B cell (primary cell): ENCODE measurements at regions not wholly inside any gene's neighbourhood (a gene's known extent, or its start where the extent isn't known, plus 50 kb on each side); places are given as distances from the start of the nearest gene placed in this dataset.

Experiments
- ATAC-seq: fragments of 200-7000 bp; cut with Tn5 transposase; one replicate; pipeline ENCODE4 v1.10.0; 2021; ENCODE audit warnings: low read depth, mild to moderate bottlenecking, moderate number of reproducible peaks, moderate library complexity
- CTCF ChIA-PET: fragments of 350-600 bp; sonication (Branson Sonifier 250); formaldehyde crosslinking; loops from one replicate; lab custom pipeline; 2021; ENCODE audit warnings: antibody characterized with exemption, inconsistent platforms; lab: Charles Lee
- POLR2A ChIA-PET: fragments of 350-600 bp; sonication (Branson Sonifier 250); formaldehyde crosslinking; loops from one replicate; lab custom pipeline; 2021; ENCODE audit warnings: antibody characterized with exemption; lab: Charles Lee
- DNase-seq: peaks from one replicate; pipeline ENCODE4 v3.0.0; 2013
- H2AFZ ChIP-seq: 2 replicates; pipeline ENCODE4 v1.6.1; 2012; ENCODE audit warnings: mild to moderate bottlenecking, low read depth, low read length; ENCODE audit not compliant: insufficient read depth, poor library complexity, severe bottlenecking
- H3K27ac ChIP-seq, 2 donors: 1 replicate in 1 of 2; 2 replicates in 1 of 2; pipeline ENCODE4 v1.5.1; 2012 to 2013; ENCODE audit warnings: low read length in 2 of 2, mild to moderate bottlenecking in 2 of 2, moderate library complexity in 1 of 2
- H3K27me3 ChIP-seq, 4 experiments: fragments of 200-600 bp in 1 of 4; sonication (generic) in 1 of 4; replicated peaks in 1 of 4; 1 replicate in 2 of 4; 2 replicates in 2 of 4; pipeline versions ENCODE4 v1.6.1 to v1.7.0; 2013 to 2016; ENCODE audit warnings: low read length in 3 of 4, mild to moderate bottlenecking in 2 of 4, mixed read lengths in 1 of 4, moderate library complexity in 1 of 4; ENCODE audit not compliant: insufficient read depth in 4 of 4, control insufficient read depth in 3 of 4; ENCODE audit errors: control extremely low read depth in 1 of 4
- H3K36me3 ChIP-seq, 2 experiments: replicated peaks in 1 of 2; 1 replicate in 1 of 2; 2 replicates in 1 of 2; pipeline versions ENCODE4 v1.6.1 to v1.7.1; 2013; ENCODE audit warnings: low read length in 1 of 2; ENCODE audit not compliant: insufficient read depth in 2 of 2, control insufficient read depth in 1 of 2; ENCODE audit errors: control extremely low read depth in 1 of 2, extremely low read depth in 1 of 2
- H3K4me1 ChIP-seq, 2 donors: fragments of 200-600 bp in 1 of 2; sonication (generic) in 1 of 2; 1 replicate in 1 of 2; 2 replicates in 1 of 2; pipeline versions ENCODE4 v1.5.1 to v1.6.1; 2013 to 2017; ENCODE audit warnings: low read length in 2 of 2; ENCODE audit not compliant: control insufficient read depth in 2 of 2, insufficient read depth in 2 of 2
- H3K4me2 ChIP-seq: replicated peaks from 2 replicates; pipeline ENCODE3; 2012; ENCODE audit warnings: mild to moderate bottlenecking, low read depth, low read length; ENCODE audit not compliant: poor library complexity, severe bottlenecking
- H3K4me3 ChIP-seq, 5 experiments: fragments of 200-600 bp in 1 of 5; sonication (generic) in 1 of 5; 1 replicate in 3 of 5; 2 replicates in 2 of 5; pipeline versions ENCODE4 v1.5.1 to v1.7.0; 2011 to 2016; ENCODE audit warnings: low read length in 4 of 5, mild to moderate bottlenecking in 4 of 5, low read depth in 2 of 5, control low read depth in 1 of 5, moderate library complexity in 1 of 5; ENCODE audit not compliant: insufficient read depth in 1 of 5; ENCODE audit errors: control extremely low read depth in 1 of 5, extremely low read depth in 1 of 5
- H3K79me2 ChIP-seq: fragments of 200-600 bp; sonication (generic); one replicate; pipeline ENCODE4 v1.6.0; 2016; ENCODE audit warnings: low read length; ENCODE audit not compliant: control insufficient read depth, insufficient read depth
- H3K9ac ChIP-seq: fragments of 200-600 bp; sonication (generic); 2 replicates; pipeline ENCODE4 v1.6.1; 2017; ENCODE audit warnings: mild to moderate bottlenecking, low read length, moderate library complexity
- H3K9me3 ChIP-seq, 3 donors: one replicate each; pipeline versions ENCODE4 v1.6.1 to v1.7.1; 2013; ENCODE audit warnings: low read length in 2 of 3; ENCODE audit not compliant: control insufficient read depth in 2 of 3, insufficient read depth in 1 of 3; ENCODE audit errors: control extremely low read depth in 1 of 3
- H4K20me1 ChIP-seq: 2 replicates; pipeline ENCODE4 v1.6.0; 2012; ENCODE audit warnings: mild to moderate bottlenecking, low read length; ENCODE audit not compliant: insufficient read depth, control insufficient read depth, poor library complexity, severe bottlenecking
- H3K27ac Mint-ChIP-seq: one replicate; pipeline ENCODE4 v1.8.0; 2021; ENCODE audit warnings: mixed read lengths
- H3K27me3 Mint-ChIP-seq: one replicate; pipeline ENCODE4 v1.8.0; 2021; ENCODE audit warnings: mixed read lengths
- H3K4me1 Mint-ChIP-seq: one replicate; pipeline ENCODE4 v1.8.0; 2021; ENCODE audit warnings: mixed read lengths
- H3K4me3 Mint-ChIP-seq: one replicate; pipeline ENCODE4 v1.8.0; 2021; ENCODE audit warnings: mixed read lengths
- H3K9me3 Mint-ChIP-seq: one replicate; pipeline ENCODE4 v1.8.0; 2022; ENCODE audit warnings: mixed read lengths; ENCODE audit not compliant: insufficient read depth
- EZH2 ChIP-seq: IDR thresholded peaks from 2 replicates; pipeline ENCODE4 v1.6.1; 2012; ENCODE audit warnings: borderline replicate concordance, low read depth, mild to moderate bottlenecking, moderate library complexity, low read length; ENCODE audit not compliant: insufficient read depth, poor library complexity, severe bottlenecking
- WGBS: methylation state at CpG from one replicate; pipeline ENCODE4 v1.1.5; 2013; ENCODE audit warnings: missing lambda C conversion rate; ENCODE audit not compliant: insufficient coverage; 5-methylcytosine and 5-hydroxymethylcytosine counted together
- intact Hi-C: fragments of 100-400 bp; cut with micrococcal nuclease; formaldehyde crosslinking; loops from one replicate; pipeline ENCODE4 v1.10.0; 2022
- TF ChIP-seq, protein P1 (sequence below): fragments of 200-600 bp; IDR thresholded peaks from one replicate; pipeline ENCODE4 v1.8.0; 2022; ENCODE audit warnings: antibody characterized with exemption, mild to moderate bottlenecking

DNA sequence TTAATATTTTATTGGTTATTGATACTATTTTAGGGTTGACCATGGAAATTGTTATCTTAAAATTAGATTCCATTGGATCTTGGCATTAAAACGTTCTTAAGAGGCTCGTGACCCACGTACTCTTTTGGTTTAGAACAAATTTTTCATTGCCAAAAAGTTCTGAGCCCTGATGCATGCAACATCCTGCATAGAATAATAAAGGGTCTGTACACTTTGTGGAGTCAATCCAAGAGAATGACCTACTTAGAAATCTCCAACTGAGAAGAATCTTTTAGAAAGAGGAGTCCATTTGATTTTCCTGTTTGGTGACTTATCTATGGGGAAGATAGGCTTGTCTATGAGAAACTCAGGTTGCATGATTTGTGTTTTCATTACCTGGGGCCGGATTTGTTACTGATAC is 404.2 kb upstream of the RGMA start:
- H3K4me1 ChIP-seq: no peaks in the 10 kb centered on the region
- Mint-ChIP-seq H3K27me3 (no peaks in the 10 kb centered on the region), H3K27ac (no peak overlapping the region), H3K4me3 (no peak overlapping the region), H3K9me3 (no peaks in the 10 kb centered on the region), H3K4me1 (no peaks in the 10 kb centered on the region)
- H3K79me2 ChIP-seq: no peaks in the 10 kb centered on the region
- H3K27ac ChIP-seq: no peak overlapping the region
- H4K20me1 ChIP-seq: no peaks in the 10 kb centered on the region
- TF ChIP-seq, protein P1, sequence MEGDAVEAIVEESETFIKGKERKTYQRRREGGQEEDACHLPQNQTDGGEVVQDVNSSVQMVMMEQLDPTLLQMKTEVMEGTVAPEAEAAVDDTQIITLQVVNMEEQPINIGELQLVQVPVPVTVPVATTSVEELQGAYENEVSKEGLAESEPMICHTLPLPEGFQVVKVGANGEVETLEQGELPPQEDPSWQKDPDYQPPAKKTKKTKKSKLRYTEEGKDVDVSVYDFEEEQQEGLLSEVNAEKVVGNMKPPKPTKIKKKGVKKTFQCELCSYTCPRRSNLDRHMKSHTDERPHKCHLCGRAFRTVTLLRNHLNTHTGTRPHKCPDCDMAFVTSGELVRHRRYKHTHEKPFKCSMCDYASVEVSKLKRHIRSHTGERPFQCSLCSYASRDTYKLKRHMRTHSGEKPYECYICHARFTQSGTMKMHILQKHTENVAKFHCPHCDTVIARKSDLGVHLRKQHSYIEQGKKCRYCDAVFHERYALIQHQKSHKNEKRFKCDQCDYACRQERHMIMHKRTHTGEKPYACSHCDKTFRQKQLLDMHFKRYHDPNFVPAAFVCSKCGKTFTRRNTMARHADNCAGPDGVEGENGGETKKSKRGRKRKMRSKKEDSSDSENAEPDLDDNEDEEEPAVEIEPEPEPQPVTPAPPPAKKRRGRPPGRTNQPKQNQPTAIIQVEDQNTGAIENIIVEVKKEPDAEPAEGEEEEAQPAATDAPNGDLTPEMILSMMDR: no peak
- no peak for TF ChIP-seq EZH2
- POLR2A ChIA-PET: no interaction called here
- 83% methylated on average over 4 of the region's 4 CpGs for WGBS
- intact Hi-C loops: no loop called here
- no peaks in the 10 kb centered on the region for H3K27me3 ChIP-seq
- H3K9ac ChIP-seq: no peak overlapping the region
- CTCF ChIA-PET: no interaction called here
- no peak for DNase-seq
- H3K4me3 ChIP-seq: no peak overlapping the region
- no peak overlapping the region for H2AFZ ChIP-seq
- no peaks in the 10 kb centered on the region for H3K9me3 ChIP-seq
- H3K36me3 ChIP-seq: no peaks in the 10 kb centered on the region
- no peak overlapping the region for H3K4me2 ChIP-seq
- ATAC-seq: no peak

DNA sequence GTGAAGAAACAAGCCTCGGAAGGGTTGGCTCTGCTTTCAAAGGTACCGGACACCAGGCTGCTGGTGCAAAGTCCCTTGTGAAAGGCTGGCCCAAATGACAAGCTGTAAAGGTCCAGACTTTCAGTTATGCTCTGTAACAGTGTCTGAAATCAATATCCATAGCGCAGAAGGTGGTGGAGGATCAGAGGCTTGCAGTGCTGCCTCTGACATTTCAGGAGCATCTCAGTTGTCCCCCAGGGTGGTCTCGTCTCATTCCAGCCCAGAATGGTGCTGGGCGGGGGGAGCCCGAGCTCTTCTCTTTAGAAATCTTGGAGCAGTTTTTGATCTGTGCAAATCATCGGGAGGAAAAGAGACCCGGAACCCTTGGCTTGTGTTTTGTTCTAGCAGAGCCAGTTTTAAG is 402.3 kb upstream of the RGMA start:
- WGBS: 91% methylated on average over 8 of the region's 8 CpGs
- POLR2A ChIA-PET: no interaction called here

More for the DNA sequence above, 402.3 kb upstream of the RGMA start:
- DNase-seq (no peak), ATAC-seq (no peak)
- intact Hi-C loops: no loop called here
- Histone ChIP-seq H3K9me3 (no peaks in the 10 kb centered on the region), H3K27me3 (no peaks in the 10 kb centered on the region), H3K9ac (no peak overlapping the region), H3K27ac (no peak overlapping the region), H3K4me3 (no peak overlapping the region), H3K4me1 (no peaks in the 10 kb centered on the region), H3K4me2 (no peak overlapping the region), H3K79me2 (no peaks in the 10 kb centered on the region), H3K36me3 (no peaks in the 10 kb centered on the region), H4K20me1 (no peaks in the 10 kb centered on the region), H2AFZ (no peak overlapping the region)
- H3K9me3 Mint-ChIP-seq: no peaks in the 10 kb centered on the region
- no peak overlapping the region for H3K27ac Mint-ChIP-seq
- no peaks in the 10 kb centered on the region for H3K4me1 Mint-ChIP-seq
- CTCF ChIA-PET: no interaction called here
- TF ChIP-seq, protein P1: no peak
- TF ChIP-seq EZH2: no peak
- no peaks in the 10 kb centered on the region for H3K27me3 Mint-ChIP-seq
- no peak overlapping the region for H3K4me3 Mint-ChIP-seq
